ENCODE measurements at regions not wholly inside any gene's neighbourhood (a gene's known extent, or its start where the extent isn't known, plus 50 kb on each side); places are given as distances from the start of the nearest gene placed in this dataset.

GRCh38 chr5:156259618-156260017 lies 67.3 kb upstream of the SGCD start:
- peak; percentile 60 for DNase-seq (ENCODE audit: low read depth)

GRCh38 chr5:156261275-156261939 lies 65.6 kb upstream of the SGCD start:
- DNase-seq (ENCODE audit: low read depth) = no peak

DNA sequence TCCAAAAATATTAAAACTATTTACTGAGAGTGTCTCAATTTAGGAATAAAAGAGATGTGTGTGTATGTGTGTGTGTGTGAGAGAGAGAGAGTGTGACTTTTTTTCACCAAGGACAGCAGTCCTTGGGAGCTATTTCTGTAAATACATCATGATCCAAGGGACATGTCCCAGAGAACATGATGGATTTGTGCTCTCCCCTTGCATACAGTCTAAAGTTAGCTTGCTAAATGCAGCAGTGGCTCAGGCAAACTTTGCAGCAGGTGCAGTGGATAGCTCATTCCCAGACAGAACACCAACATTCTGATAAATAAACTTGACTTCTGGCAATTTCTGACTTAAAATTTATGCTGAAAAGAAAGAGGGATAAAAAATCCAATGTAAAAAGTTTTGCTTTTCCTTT lies 55.4 kb upstream of the SGCD start:
- DNase-seq (ENCODE audit: low read depth) = no peak

DNA sequence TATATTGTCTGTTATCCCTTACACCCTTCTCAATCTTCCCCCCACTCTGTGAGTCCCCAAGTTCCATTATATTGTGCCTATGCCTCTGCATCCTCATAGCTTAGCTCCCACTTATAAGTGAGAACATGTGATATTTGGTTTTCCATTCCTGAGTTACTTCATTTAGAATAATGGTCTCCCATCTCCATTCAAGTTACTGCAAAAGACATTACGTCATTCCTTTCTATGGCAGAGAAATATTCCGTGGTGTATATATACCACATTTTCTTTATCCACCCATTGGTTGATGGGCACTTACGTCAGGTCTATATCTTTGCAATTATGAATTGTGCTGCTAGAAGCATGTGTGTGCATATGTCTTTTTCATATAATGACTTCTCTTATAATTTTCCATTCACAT lies 54.8 kb upstream of the SGCD start:
- DNase-seq (ENCODE audit: low read depth) = no peak

- no peak for DNase-seq (ENCODE audit: low read depth)
Measured at GRCh38 chr5:156273325-156273724, 53.6 kb upstream of the SGCD start.

DNA sequence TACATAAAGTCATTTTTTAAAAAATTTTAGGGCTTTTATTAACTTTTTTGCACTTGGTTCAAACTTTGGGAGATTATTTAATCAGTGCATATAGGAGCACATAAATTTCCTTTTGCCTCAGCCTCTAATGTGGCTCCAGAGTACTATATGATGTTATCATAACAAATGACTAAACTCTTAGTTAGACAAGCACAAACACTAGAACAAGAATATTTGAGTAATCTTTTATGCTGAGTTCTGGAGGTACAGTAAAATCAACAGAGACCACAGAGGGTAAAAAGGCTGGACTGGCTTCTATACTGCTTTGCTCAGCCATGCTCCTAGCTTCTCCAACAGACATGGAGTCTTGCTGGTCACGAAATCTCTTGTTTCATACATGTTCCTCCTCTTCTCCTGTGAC lies 52.5 kb upstream of the SGCD start:
- DNase-seq (ENCODE audit: low read depth) = no peak
